Astrocyte (in vitro differentiated cells and primary cell): ENCODE measurements at regions not wholly inside any gene's neighbourhood (a gene's known extent, or its start where the extent isn't known, plus 50 kb on each side); places are given as distances from the start of the nearest gene placed in this dataset.

Experiments
- DNase-seq: peaks from one replicate; pipeline ENCODE4 v3.0.0-alpha.2; 2010; ENCODE audit warnings: low read depth
- FAIRE-seq: peaks from 2 replicates; lab custom pipeline; 2011; peaks lifted over from hg19 to GRCh38; lab: Jason Lieb, UNC
- H2AFZ ChIP-seq: 2 replicates; pipeline ENCODE4 v1.6.0; 2012; ENCODE audit warnings: low read depth, low read length, inconsistent platforms
- H3K27ac ChIP-seq: 2 replicates; pipeline ENCODE4 v1.5.1; 2011; ENCODE audit warnings: low read depth, low read length, inconsistent platforms
- H3K27me3 ChIP-seq: 2 replicates; pipeline ENCODE4 v1.6.0; 2011; ENCODE audit warnings: low read length, inconsistent platforms; ENCODE audit not compliant: insufficient read depth
- H3K36me3 ChIP-seq: 2 replicates; pipeline ENCODE4 v1.5.1; 2011; ENCODE audit warnings: low read length, inconsistent platforms; ENCODE audit not compliant: insufficient read depth
- H3K4me1 ChIP-seq: 2 replicates; pipeline ENCODE4 v1.5.1; 2011; ENCODE audit warnings: low read length, inconsistent platforms; ENCODE audit not compliant: insufficient read depth
- H3K4me2 ChIP-seq: 2 replicates; pipeline ENCODE4 v1.6.0; 2012; ENCODE audit warnings: low read length, inconsistent platforms
- H3K4me3 ChIP-seq: 2 replicates; pipeline ENCODE4 v1.5.1; 2011; ENCODE audit warnings: low read depth, mild to moderate bottlenecking, low read length, inconsistent platforms; ENCODE audit not compliant: insufficient read depth
- H3K79me2 ChIP-seq: 2 replicates; pipeline ENCODE4 v1.6.0; 2012; ENCODE audit warnings: mild to moderate bottlenecking, low read length, inconsistent platforms; ENCODE audit not compliant: insufficient read depth
- H3K9ac ChIP-seq: 2 replicates; pipeline ENCODE4 v1.6.0; 2012; ENCODE audit warnings: mild to moderate bottlenecking, low read length, inconsistent platforms
- H3K9me3 ChIP-seq: 2 replicates; pipeline ENCODE4 v1.5.1; 2012; ENCODE audit warnings: low read depth, mild to moderate bottlenecking, low read length, inconsistent platforms; ENCODE audit not compliant: insufficient read depth
- H4K20me1 ChIP-seq: 2 replicates; pipeline ENCODE4 v1.6.0; 2012; ENCODE audit warnings: low read length, inconsistent platforms; ENCODE audit not compliant: insufficient read depth
- H3K27ac Mint-ChIP-seq: one replicate; pipeline ENCODE4 v1.8.0; 2021; ENCODE audit warnings: mild to moderate bottlenecking, mixed read lengths; ENCODE audit not compliant: unreplicated experiment
- H3K27me3 Mint-ChIP-seq: one replicate; pipeline ENCODE4 v1.8.0; 2021; ENCODE audit warnings: low read depth, mixed read lengths; ENCODE audit not compliant: unreplicated experiment
- H3K36me3 Mint-ChIP-seq: one replicate; pipeline ENCODE4 v1.8.0; 2021; ENCODE audit warnings: low read depth, mixed read lengths; ENCODE audit not compliant: unreplicated experiment
- H3K4me1 Mint-ChIP-seq: one replicate; pipeline ENCODE4 v1.8.0; 2021; ENCODE audit warnings: low read depth, mixed read lengths; ENCODE audit not compliant: unreplicated experiment
- H3K4me3 Mint-ChIP-seq: one replicate; pipeline ENCODE4 v1.8.0; 2021; ENCODE audit warnings: mild to moderate bottlenecking, moderate library complexity, mixed read lengths; ENCODE audit not compliant: unreplicated experiment
- H3K9me3 Mint-ChIP-seq: one replicate; pipeline ENCODE4 v1.8.0; 2021; ENCODE audit warnings: mild to moderate bottlenecking, mixed read lengths; ENCODE audit not compliant: unreplicated experiment
- EZH2 ChIP-seq: IDR thresholded peaks from 2 replicates; pipeline ENCODE4 v1.6.1; 2012; ENCODE audit warnings: mild to moderate bottlenecking, low read length, inconsistent platforms; ENCODE audit not compliant: insufficient read depth
- TF ChIP-seq, protein P1 (sequence below): IDR thresholded peaks from 2 replicates; pipeline ENCODE4 v1.5.1; 2011; ENCODE audit warnings: low read depth, mild to moderate bottlenecking, inconsistent platforms, low read length, moderate library complexity; ENCODE audit not compliant: insufficient read depth

DNA sequence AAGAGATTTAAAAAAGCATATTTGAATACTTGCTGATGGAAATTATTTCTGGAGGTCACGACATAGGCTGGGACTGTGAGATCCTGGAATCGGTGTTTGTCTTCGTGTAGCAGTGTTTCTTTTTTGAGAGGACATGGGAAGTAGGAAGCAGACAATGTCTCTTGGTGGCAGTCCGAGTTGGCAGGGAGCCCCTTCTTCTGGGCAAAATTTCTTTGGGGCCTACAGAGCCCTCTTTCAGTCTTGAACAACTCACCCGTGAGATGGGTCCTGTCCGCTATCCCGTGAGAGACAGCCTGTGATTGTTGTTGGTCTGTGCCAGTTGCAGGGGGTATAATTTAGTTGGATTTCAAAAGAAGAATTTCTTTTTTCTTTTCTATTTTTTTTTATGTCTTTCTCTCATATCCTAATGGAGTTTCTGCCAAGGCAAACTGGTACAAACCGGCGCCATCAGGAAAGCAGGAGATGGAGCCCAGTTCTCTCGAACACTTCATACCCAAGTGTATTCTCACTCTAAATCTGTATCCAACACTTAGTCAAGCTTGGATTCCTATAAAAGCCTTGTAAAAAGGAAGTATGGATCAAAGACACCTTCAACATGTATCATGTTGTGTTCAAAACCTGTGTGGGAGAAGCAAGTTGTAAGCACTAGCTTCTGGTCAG is 785.1 kb downstream of the MAFB start:
- Mint-ChIP-seq H3K4me1 (no peaks in the 10 kb centered on the region), H3K27ac (no peak overlapping the region), H3K27me3 (no peaks in the 10 kb centered on the region), H3K36me3 (no peaks in the 10 kb centered on the region), H3K4me3 (no peak overlapping the region), H3K9me3 (no peaks in the 10 kb centered on the region)
- no peaks in the 10 kb centered on the region for H3K9me3 ChIP-seq
- H4K20me1 ChIP-seq, result no peaks in the 10 kb centered on the region
- DNase-seq (no peak), FAIRE-seq (no peak)
- peaks cover 25% of the 10 kb centered on the region for H3K27me3 ChIP-seq
- H3K36me3 ChIP-seq, result no peaks in the 10 kb centered on the region
- no peak overlapping the region for H3K27ac ChIP-seq
- no peak overlapping the region for H3K4me3 ChIP-seq
- H3K9ac ChIP-seq, result no peak overlapping the region
- H3K4me2 ChIP-seq, result no peak overlapping the region
- no peak overlapping the region for H2AFZ ChIP-seq
- TF ChIP-seq, protein P1, sequence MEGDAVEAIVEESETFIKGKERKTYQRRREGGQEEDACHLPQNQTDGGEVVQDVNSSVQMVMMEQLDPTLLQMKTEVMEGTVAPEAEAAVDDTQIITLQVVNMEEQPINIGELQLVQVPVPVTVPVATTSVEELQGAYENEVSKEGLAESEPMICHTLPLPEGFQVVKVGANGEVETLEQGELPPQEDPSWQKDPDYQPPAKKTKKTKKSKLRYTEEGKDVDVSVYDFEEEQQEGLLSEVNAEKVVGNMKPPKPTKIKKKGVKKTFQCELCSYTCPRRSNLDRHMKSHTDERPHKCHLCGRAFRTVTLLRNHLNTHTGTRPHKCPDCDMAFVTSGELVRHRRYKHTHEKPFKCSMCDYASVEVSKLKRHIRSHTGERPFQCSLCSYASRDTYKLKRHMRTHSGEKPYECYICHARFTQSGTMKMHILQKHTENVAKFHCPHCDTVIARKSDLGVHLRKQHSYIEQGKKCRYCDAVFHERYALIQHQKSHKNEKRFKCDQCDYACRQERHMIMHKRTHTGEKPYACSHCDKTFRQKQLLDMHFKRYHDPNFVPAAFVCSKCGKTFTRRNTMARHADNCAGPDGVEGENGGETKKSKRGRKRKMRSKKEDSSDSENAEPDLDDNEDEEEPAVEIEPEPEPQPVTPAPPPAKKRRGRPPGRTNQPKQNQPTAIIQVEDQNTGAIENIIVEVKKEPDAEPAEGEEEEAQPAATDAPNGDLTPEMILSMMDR, result no peak
- TF ChIP-seq EZH2, result no peak
- H3K79me2 ChIP-seq, result no peaks in the 10 kb centered on the region
- no peaks in the 10 kb centered on the region for H3K4me1 ChIP-seq

DNA sequence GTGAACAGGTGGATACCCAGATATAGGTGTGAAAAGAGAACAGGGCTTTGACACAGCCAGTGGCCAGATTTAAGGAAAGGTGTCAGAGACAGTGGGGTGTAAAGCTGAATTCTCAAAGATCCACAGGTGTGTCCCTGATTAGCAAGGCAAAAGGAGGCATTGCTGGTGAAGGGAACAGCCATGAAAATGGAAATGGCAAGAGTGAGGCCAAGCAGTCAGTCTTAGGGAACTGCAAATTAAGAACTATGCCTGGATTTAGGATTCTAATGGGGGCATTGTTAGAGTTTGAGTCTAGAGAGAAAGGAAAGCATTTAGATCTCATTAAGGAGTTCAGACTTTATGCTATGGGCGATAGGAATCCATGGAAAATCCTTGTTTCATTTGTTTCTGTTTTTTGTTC is 789.2 kb downstream of the MAFB start:
- no peak for TF ChIP-seq EZH2
- TF ChIP-seq, protein P1, result no peak
- peaks cover 4% of the 10 kb centered on the region for H3K27me3 ChIP-seq
- no peaks in the 10 kb centered on the region for H4K20me1 ChIP-seq
- Mint-ChIP-seq H3K27me3 (no peaks in the 10 kb centered on the region), H3K9me3 (no peaks in the 10 kb centered on the region), H3K4me1 (peaks cover 16% of the 10 kb centered on the region), H3K36me3 (no peaks in the 10 kb centered on the region), H3K27ac (no peak overlapping the region), H3K4me3 (no peak overlapping the region)
- H3K4me3 ChIP-seq, result no peak overlapping the region
- no peak overlapping the region for H3K9ac ChIP-seq
- H3K4me1 ChIP-seq, result peaks cover 14% of the 10 kb centered on the region
- no peak overlapping the region for H2AFZ ChIP-seq
- H3K27ac ChIP-seq, result no peak overlapping the region
- FAIRE-seq (no peak), DNase-seq (no peak)
- H3K4me2 ChIP-seq, result no peak overlapping the region
- no peaks in the 10 kb centered on the region for H3K79me2 ChIP-seq
- no peaks in the 10 kb centered on the region for H3K36me3 ChIP-seq
- H3K9me3 ChIP-seq, result no peaks in the 10 kb centered on the region

DNA sequence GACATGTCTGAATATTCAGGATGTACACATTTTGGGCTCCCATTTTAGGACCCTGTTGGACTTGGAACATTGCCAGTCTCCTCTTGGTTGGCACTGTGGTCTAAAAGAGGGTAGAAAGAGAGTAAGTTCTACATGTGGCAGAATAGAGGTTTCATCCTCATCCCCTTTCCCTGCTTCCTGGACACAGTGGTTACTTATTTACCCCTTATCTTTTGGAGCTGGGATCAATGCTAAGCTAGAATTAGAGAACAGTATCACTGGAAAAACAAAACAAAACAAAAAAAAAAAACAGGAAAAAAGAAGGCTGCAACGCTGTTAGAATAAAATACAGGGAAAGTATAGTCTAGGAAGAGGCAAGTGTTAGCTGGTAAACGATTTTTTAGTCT is 790.6 kb downstream of the MAFB start:
- H3K4me3 ChIP-seq, result no peak overlapping the region
- no peak overlapping the region for H3K27ac Mint-ChIP-seq
- FAIRE-seq, result no peak
- H3K27me3 Mint-ChIP-seq, result no peaks in the 10 kb centered on the region
- DNase-seq, result no peak
- no peaks in the 10 kb centered on the region for H3K79me2 ChIP-seq
- no peak overlapping the region for H3K9ac ChIP-seq
- no peaks in the 10 kb centered on the region for H3K9me3 Mint-ChIP-seq
- peaks cover under 1% of the 10 kb centered on the region for H3K27me3 ChIP-seq
- TF ChIP-seq, protein P1, result no peak
- TF ChIP-seq EZH2, result no peak
- no peak overlapping the region for H2AFZ ChIP-seq
- no peak overlapping the region for H3K4me3 Mint-ChIP-seq
- no peaks in the 10 kb centered on the region for H3K36me3 ChIP-seq
- peaks cover 14% of the 10 kb centered on the region for H3K4me1 ChIP-seq
- H3K36me3 Mint-ChIP-seq, result no peaks in the 10 kb centered on the region
- no peaks in the 10 kb centered on the region for H4K20me1 ChIP-seq
- peaks cover 20% of the 10 kb centered on the region for H3K4me1 Mint-ChIP-seq
- H3K9me3 ChIP-seq, result no peaks in the 10 kb centered on the region
- H3K27ac ChIP-seq, result no peak overlapping the region
- H3K4me2 ChIP-seq, result no peak overlapping the region
